ENCODE measurements at regions not wholly inside any gene's neighbourhood (a gene's known extent, or its start where the extent isn't known, plus 50 kb on each side); places are given as distances from the start of the nearest gene placed in this dataset.

- no peak overlapping the region for H3K27ac Mint-ChIP-seq
- no peaks in the 10 kb centered on the region for H3K27me3 Mint-ChIP-seq (ENCODE audit: low read depth in 2 of 2)
- H3K9me3 Mint-ChIP-seq: peaks cover 4 to 9% of the 10 kb centered on the region in 2 donors
- no peak overlapping the region for H3K4me3 Mint-ChIP-seq
- H3K27me3 ChIP-seq (ENCODE audit: control insufficient read depth, insufficient read depth, low read length): no peaks in the 10 kb centered on the region
- intact Hi-C loops (cut with micrococcal nuclease): no loop called here
- H3K4me3 ChIP-seq (ENCODE audit: low read length): no peak overlapping the region
- H3K9me3 ChIP-seq (ENCODE audit: control insufficient read depth, insufficient read depth, low read length): no peaks in the 10 kb centered on the region
- DNase-seq (no peak), ATAC-seq (no peak)
- TF ChIP-seq CTCF (IDR thresholded peaks at IDR 0.05): no peak
- H3K36me3 Mint-ChIP-seq: no peaks in the 10 kb centered on the region
- no peaks in the 10 kb centered on the region for H3K4me1 Mint-ChIP-seq
- no peaks in the 10 kb centered on the region for H3K36me3 ChIP-seq (ENCODE audit: control insufficient read depth, insufficient read depth, low read length)
- H3K27ac ChIP-seq (ENCODE audit: low read length): no peak overlapping the region
- 89% methylated on average over 5 of the region's 6 CpGs for WGBS (ENCODE audit: insufficient coverage)
- no peaks in the 10 kb centered on the region for H3K4me1 ChIP-seq (ENCODE audit: control insufficient read depth, insufficient read depth, low read length)
These were observed 201.9 kb upstream of the PPARGC1A start for GRCh38 chr4:24091639-24092233.

GRCh38 chr4:24089851-24090534, 200.1 kb upstream of the PPARGC1A start:
- H3K4me3 Mint-ChIP-seq: no peak overlapping the region
- H3K4me1 Mint-ChIP-seq: no peaks in the 10 kb centered on the region
- no peak overlapping the region for H3K27ac Mint-ChIP-seq
- no peaks in the 10 kb centered on the region for H3K36me3 ChIP-seq (ENCODE audit: control insufficient read depth, insufficient read depth, low read length)
- no peaks in the 10 kb centered on the region for H3K36me3 Mint-ChIP-seq
- H3K27ac ChIP-seq (ENCODE audit: low read length): no peak overlapping the region
- WGBS (ENCODE audit: insufficient coverage): 79% methylated on average over 3 of the region's 3 CpGs
- H3K9me3 ChIP-seq (ENCODE audit: control insufficient read depth, insufficient read depth, low read length): no peaks in the 10 kb centered on the region
- ATAC-seq (no peak), DNase-seq (no peak)
- no peaks in the 10 kb centered on the region for H3K27me3 Mint-ChIP-seq (ENCODE audit: low read depth in 2 of 2)
- TF ChIP-seq CTCF (IDR thresholded peaks at IDR 0.05): no peak
- peaks cover 8 to 9% of the 10 kb centered on the region in 2 donors for H3K9me3 Mint-ChIP-seq
- no peaks in the 10 kb centered on the region for H3K4me1 ChIP-seq (ENCODE audit: control insufficient read depth, insufficient read depth, low read length)
- intact Hi-C loops (cut with micrococcal nuclease): no loop called here
- no peaks in the 10 kb centered on the region for H3K27me3 ChIP-seq (ENCODE audit: control insufficient read depth, insufficient read depth, low read length)
- H3K4me3 ChIP-seq (ENCODE audit: low read length): no peak overlapping the region

- Mint-ChIP-seq H3K4me1 (no peaks in the 10 kb centered on the region), H3K36me3 (no peaks in the 10 kb centered on the region), H3K27ac (no peak overlapping the region), H3K27me3 (ENCODE audit: low read depth in 2 of 2) (no peaks in the 10 kb centered on the region), H3K4me3 (no peak overlapping the region), H3K9me3 (peaks cover 11 to 12% of the 10 kb centered on the region in 2 donors)
- intact Hi-C loops (cut with micrococcal nuclease): no loop called here
- WGBS (ENCODE audit: insufficient coverage): 93% methylated on average over 2 of the region's 2 CpGs
- no peak overlapping the region for H3K27ac ChIP-seq (ENCODE audit: low read length)
- no peaks in the 10 kb centered on the region for H3K27me3 ChIP-seq (ENCODE audit: control insufficient read depth, insufficient read depth, low read length)
- no peaks in the 10 kb centered on the region for H3K4me1 ChIP-seq (ENCODE audit: control insufficient read depth, insufficient read depth, low read length)
- no peak for DNase-seq
- no peak overlapping the region for H3K4me3 ChIP-seq (ENCODE audit: low read length)
- no peaks in the 10 kb centered on the region for H3K36me3 ChIP-seq (ENCODE audit: control insufficient read depth, insufficient read depth, low read length)
- ATAC-seq: no peak
- no peaks in the 10 kb centered on the region for H3K9me3 ChIP-seq (ENCODE audit: control insufficient read depth, insufficient read depth, low read length)
- no peak for TF ChIP-seq CTCF (IDR thresholded peaks at IDR 0.05)
These were observed 191.0 kb upstream of the PPARGC1A start for GRCh38 chr4:24080871-24081270.
